Progenitor cell of endocrine pancreas (in vitro differentiated cells): ENCODE measurements at regions not wholly inside any gene's neighbourhood (a gene's known extent, or its start where the extent isn't known, plus 50 kb on each side); places are given as distances from the start of the nearest gene placed in this dataset.

ENCODE experiments used
- DNase-seq: peaks from one replicate; pipeline ENCODE4 v3.0.0; 2021; ENCODE audit warnings: low spot score; ENCODE audit not compliant: unreplicated experiment
- H3K27ac Mint-ChIP-seq: 2 replicates; pipeline ENCODE4 v1.8.0; 2021; ENCODE audit warnings: mild to moderate bottlenecking, moderate library complexity, mixed read lengths
- H3K27me3 Mint-ChIP-seq: 2 replicates; pipeline ENCODE4 v1.8.0; 2021; ENCODE audit warnings: mixed read lengths
- H3K36me3 Mint-ChIP-seq: 2 replicates; pipeline ENCODE4 v1.8.0; 2022; ENCODE audit warnings: mixed read lengths; ENCODE audit not compliant: insufficient read depth
- H3K4me1 Mint-ChIP-seq: 2 replicates; pipeline ENCODE4 v1.8.0; 2021; ENCODE audit warnings: low read depth, mixed read lengths
- H3K4me3 Mint-ChIP-seq: 2 replicates; pipeline ENCODE4 v1.8.0; 2021; ENCODE audit warnings: low read depth, mild to moderate bottlenecking, moderate library complexity, mixed read lengths
- H3K9me3 Mint-ChIP-seq: 2 replicates; pipeline ENCODE4 v1.8.0; 2021; ENCODE audit warnings: low read depth, mixed read lengths
- TF ChIP-seq, protein P1 (sequence below): fragments of 200-600 bp; sonication (generic); IDR thresholded peaks from one replicate; pipeline ENCODE4 v1.5.0; 2021; ENCODE audit warnings: antibody characterized with exemption, mild to moderate bottlenecking; ENCODE audit not compliant: unreplicated experiment

DNA sequence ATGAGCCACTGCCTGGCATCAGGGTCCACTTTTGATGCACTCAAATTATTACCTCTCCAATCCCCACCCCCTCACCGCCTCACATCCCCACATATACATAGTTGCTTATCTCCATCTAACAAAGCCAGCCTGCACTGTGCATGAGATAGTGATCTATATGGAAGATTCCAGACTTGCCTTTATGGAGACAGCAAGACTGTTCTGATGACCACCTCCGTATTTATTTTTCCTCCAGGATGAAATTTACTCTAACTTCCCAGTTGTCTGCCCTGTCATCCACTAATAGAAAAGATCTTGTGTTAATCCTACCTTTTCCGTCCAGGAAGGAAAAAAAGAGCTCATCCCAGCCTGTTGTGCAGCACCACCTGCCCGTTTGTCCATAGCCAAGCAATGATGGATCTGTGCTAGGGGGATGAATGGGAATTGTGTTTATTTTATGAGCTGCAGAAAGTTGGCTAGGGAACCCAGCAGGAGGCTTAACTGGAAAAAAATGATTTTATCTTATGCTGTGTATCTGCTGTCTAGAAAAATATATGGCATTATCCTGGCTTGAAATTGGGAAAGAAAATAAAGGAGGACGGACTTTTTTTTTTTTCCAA is 114.5 kb downstream of the CD47 start:
- Mint-ChIP-seq H3K9me3 (no peaks in the 10 kb centered on the region), H3K27ac (no peak overlapping the region), H3K36me3 (no peaks in the 10 kb centered on the region), H3K4me1 (peaks cover 5% of the 10 kb centered on the region), H3K4me3 (no peak overlapping the region), H3K27me3 (peaks cover 9% of the 10 kb centered on the region)
- TF ChIP-seq, protein P1, sequence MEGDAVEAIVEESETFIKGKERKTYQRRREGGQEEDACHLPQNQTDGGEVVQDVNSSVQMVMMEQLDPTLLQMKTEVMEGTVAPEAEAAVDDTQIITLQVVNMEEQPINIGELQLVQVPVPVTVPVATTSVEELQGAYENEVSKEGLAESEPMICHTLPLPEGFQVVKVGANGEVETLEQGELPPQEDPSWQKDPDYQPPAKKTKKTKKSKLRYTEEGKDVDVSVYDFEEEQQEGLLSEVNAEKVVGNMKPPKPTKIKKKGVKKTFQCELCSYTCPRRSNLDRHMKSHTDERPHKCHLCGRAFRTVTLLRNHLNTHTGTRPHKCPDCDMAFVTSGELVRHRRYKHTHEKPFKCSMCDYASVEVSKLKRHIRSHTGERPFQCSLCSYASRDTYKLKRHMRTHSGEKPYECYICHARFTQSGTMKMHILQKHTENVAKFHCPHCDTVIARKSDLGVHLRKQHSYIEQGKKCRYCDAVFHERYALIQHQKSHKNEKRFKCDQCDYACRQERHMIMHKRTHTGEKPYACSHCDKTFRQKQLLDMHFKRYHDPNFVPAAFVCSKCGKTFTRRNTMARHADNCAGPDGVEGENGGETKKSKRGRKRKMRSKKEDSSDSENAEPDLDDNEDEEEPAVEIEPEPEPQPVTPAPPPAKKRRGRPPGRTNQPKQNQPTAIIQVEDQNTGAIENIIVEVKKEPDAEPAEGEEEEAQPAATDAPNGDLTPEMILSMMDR = no peak
- no peak for DNase-seq

DNA sequence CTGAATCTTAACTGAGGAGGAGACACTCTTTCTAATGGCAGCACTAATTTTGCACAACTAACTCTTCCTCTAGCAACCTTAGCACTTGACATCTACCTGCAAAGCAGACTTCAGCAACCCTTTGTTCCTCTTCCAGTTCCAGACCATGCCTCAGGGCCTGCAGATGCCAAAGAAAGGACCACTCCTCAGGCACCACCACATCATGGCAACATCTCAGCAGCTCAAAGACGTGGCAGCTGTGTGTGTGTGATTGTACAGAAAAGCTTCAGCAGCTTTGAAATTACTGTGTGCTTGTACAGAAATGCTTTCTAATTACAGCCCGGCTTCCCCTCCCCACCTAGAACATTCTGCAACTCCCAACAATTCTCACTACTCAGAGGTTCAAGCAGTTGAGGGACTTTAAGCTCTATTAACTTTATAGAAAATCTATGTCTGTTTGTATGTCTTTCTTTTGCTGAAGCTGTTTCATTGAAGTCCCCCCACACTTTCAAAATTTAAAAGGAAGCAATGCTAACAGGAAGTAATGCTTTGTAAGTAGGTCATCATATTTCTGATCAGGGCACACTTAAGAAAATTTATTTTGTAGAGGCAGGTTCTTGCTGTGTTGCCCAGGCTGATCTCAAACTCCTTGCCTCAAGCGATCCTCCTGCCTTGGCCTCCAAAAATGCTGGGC is 115.2 kb downstream of the CD47 start:
- H3K9me3 Mint-ChIP-seq = no peaks in the 10 kb centered on the region
- peaks cover 9% of the 10 kb centered on the region for H3K27me3 Mint-ChIP-seq
- no peak overlapping the region for H3K27ac Mint-ChIP-seq
- H3K4me1 Mint-ChIP-seq = peaks cover 8% of the 10 kb centered on the region
- H3K36me3 Mint-ChIP-seq = no peaks in the 10 kb centered on the region
- no peak for DNase-seq
- TF ChIP-seq, protein P1 = no peak
- H3K4me3 Mint-ChIP-seq = no peak overlapping the region

DNA sequence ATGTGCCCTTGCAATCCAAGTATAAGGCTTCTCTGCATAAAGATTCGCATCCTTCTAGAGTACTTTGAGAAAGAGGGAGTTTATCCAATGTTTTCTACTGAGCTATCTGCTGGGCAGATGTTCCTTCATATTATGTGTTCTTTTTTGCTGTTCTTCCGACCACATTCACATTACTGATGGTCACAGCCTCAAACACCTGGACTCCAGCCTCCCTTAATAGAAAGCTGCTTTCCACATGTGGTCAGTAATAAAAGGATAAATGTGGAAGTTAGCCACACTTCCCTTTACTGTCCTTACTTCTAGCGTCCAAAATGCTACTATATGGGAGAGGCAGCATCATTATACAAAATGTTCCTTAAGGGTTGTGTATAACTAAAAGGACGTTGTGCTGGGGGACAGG is 116.9 kb downstream of the CD47 start:
- peaks cover 9% of the 10 kb centered on the region for H3K27me3 Mint-ChIP-seq
- DNase-seq = no peak
- no peaks in the 10 kb centered on the region for H3K36me3 Mint-ChIP-seq
- H3K4me1 Mint-ChIP-seq = peaks cover 3% of the 10 kb centered on the region
- no peaks in the 10 kb centered on the region for H3K9me3 Mint-ChIP-seq
- H3K4me3 Mint-ChIP-seq = no peak overlapping the region
- TF ChIP-seq, protein P1 = no peak
- no peak overlapping the region for H3K27ac Mint-ChIP-seq

DNA sequence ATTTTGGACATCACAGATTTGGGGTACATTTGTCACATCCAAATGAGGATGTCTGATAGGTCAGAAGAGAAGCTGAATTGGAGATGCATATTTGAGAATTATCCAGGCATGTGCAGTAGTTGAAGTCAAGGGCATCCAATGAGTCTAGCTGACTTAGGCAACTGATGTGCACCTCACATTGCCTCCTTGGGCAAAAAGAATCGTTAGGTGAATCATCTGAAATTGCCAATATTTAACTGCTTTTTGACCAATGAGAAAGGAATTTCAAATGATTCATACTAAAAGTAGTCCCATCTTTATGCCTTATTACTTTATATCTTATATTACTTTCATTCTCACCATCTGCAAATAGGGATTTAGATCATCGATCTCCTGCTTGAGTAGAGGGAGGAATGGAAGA is 117.7 kb downstream of the CD47 start:
- Mint-ChIP-seq H3K9me3 (no peaks in the 10 kb centered on the region), H3K27ac (no peak overlapping the region), H3K27me3 (peaks cover 9% of the 10 kb centered on the region), H3K4me1 (peaks cover 3% of the 10 kb centered on the region), H3K4me3 (no peak overlapping the region), H3K36me3 (no peaks in the 10 kb centered on the region)
- TF ChIP-seq, protein P1 = no peak
- DNase-seq = no peak

DNA sequence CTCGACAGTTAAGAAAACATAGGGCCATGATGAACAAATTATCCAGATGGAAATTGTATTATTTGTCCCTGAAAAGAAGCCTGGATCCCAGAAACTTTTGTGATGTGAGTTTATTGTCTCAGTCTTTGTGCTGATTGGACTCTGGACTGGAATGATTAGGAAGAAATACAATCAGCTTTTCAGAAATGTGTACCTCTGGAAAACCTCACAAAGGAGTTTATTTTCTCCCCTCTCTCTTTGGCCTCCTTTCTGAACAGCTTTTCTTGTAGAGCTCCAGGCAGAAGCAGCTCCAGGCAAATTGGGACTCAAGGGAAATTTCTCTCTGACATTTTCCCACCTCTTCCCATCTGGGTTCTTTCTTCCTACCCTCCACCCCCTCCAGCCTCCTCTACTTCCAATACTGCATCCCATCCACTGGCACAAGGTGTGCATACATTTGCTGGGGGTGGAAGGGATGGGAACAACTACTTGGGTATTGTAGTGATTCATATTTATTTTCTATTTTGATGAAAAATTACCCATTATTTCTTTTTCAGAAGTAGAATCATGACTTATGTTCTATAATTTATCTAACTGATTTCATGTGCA is 119.7 kb downstream of the CD47 start:
- Mint-ChIP-seq H3K36me3 (no peaks in the 10 kb centered on the region), H3K27ac (peak overlapping the region; percentile 63), H3K4me3 (no peak overlapping the region), H3K9me3 (no peaks in the 10 kb centered on the region), H3K4me1 (peaks cover 3% of the 10 kb centered on the region), H3K27me3 (peaks cover 9% of the 10 kb centered on the region)
- TF ChIP-seq, protein P1 = no peak
- DNase-seq = no peak
